ENCODE measurements at regions not wholly inside any gene's neighbourhood (a gene's known extent, or its start where the extent isn't known, plus 50 kb on each side); places are given as distances from the start of the nearest gene placed in this dataset.

- no peak for TF ChIP-seq POLR2A (IDR thresholded peaks at IDR 0.05)
- TF ChIP-seq, protein P1, sequence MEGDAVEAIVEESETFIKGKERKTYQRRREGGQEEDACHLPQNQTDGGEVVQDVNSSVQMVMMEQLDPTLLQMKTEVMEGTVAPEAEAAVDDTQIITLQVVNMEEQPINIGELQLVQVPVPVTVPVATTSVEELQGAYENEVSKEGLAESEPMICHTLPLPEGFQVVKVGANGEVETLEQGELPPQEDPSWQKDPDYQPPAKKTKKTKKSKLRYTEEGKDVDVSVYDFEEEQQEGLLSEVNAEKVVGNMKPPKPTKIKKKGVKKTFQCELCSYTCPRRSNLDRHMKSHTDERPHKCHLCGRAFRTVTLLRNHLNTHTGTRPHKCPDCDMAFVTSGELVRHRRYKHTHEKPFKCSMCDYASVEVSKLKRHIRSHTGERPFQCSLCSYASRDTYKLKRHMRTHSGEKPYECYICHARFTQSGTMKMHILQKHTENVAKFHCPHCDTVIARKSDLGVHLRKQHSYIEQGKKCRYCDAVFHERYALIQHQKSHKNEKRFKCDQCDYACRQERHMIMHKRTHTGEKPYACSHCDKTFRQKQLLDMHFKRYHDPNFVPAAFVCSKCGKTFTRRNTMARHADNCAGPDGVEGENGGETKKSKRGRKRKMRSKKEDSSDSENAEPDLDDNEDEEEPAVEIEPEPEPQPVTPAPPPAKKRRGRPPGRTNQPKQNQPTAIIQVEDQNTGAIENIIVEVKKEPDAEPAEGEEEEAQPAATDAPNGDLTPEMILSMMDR (IDR thresholded peaks at IDR 0.05 in 4 of 5, conservative IDR thresholded peaks at IDR 0.05 in 1 of 5): no peak
Observed at GRCh38 chr13:111912991-111913760, 153.8 kb upstream of the SOX1 start.

Data from gastrocnemius medialis (tissue), 4 donors.